ENCODE measurements at regions not wholly inside any gene's neighbourhood (a gene's known extent, or its start where the extent isn't known, plus 50 kb on each side); places are given as distances from the start of the nearest gene placed in this dataset.

DNA sequence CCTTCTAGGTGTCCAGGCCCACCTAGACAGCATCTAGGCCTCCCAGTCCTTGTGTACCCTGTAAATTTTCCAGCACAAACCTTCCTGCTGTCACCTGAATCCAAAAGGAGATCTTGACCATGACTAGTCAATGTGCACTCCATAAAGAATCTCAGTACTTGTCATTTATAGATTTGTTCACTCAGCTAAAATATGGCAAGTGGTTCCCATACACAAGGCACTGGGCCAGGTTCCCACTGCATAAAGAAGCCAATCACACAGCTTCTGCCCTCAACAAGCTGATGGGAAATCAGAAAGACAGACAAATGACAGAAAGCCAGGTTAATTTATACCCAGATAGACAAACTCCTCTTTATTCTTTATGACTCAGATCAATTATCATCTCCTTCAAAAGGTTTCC, 526.8 kb downstream of the CD83 start:
- TF ChIP-seq POLR2A (IDR thresholded peaks at IDR 0.05; ENCODE audit: low read depth, low read length) (no peak), POLR2AphosphoS5 (IDR thresholded peaks at IDR 0.05; ENCODE audit: low read length) (no peak), RB1 (IDR thresholded peaks at IDR 0.05; ENCODE audit: borderline replicate concordance) (no peak), GABPA (IDR thresholded peaks at IDR 0.05; ENCODE audit: low read depth) (no peak), CHD1 (IDR thresholded peaks at IDR 0.05; ENCODE audit: low read depth, low read length) (no peak), EZH2 (IDR thresholded peaks at IDR 0.05; ENCODE audit: borderline replicate concordance, control insufficient read depth, low read depth, low read length) (no peak), CEBPB (IDR thresholded peaks at IDR 0.05; ENCODE audit: borderline replicate concordance in 1 of 2, low read depth in 2 of 2, low read length in 2 of 2) (no peak), EP300 (IDR thresholded peaks at IDR 0.05; ENCODE audit: borderline replicate concordance in 1 of 2, control insufficient read depth in 1 of 2, low read depth in 2 of 2, low read length in 2 of 2) (no peak), SPI1 (IDR thresholded peaks at IDR 0.05; ENCODE audit: borderline replicate concordance, insufficient read depth, low read depth, low read length) (no peak), ZZZ3 (IDR thresholded peaks at IDR 0.05; ENCODE audit: control insufficient read depth, insufficient read length, low read depth) (no peak), MEF2A (IDR thresholded peaks at IDR 0.05; ENCODE audit: insufficient read depth, low read depth, low read length) (no peak)
- TF ChIP-seq, protein P1, sequence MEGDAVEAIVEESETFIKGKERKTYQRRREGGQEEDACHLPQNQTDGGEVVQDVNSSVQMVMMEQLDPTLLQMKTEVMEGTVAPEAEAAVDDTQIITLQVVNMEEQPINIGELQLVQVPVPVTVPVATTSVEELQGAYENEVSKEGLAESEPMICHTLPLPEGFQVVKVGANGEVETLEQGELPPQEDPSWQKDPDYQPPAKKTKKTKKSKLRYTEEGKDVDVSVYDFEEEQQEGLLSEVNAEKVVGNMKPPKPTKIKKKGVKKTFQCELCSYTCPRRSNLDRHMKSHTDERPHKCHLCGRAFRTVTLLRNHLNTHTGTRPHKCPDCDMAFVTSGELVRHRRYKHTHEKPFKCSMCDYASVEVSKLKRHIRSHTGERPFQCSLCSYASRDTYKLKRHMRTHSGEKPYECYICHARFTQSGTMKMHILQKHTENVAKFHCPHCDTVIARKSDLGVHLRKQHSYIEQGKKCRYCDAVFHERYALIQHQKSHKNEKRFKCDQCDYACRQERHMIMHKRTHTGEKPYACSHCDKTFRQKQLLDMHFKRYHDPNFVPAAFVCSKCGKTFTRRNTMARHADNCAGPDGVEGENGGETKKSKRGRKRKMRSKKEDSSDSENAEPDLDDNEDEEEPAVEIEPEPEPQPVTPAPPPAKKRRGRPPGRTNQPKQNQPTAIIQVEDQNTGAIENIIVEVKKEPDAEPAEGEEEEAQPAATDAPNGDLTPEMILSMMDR (IDR thresholded peaks at IDR 0.05 in 2 of 3, conservative IDR thresholded peaks at IDR 0.05 in 1 of 3; ENCODE audit: control insufficient read depth in 2 of 3, extremely low read depth in 1 of 3, insufficient read depth in 1 of 3, low read depth in 3 of 3, low read length in 3 of 3): no peak

All from GM12878 (cell line).